ENCODE measurements at regions not wholly inside any gene's neighbourhood (a gene's known extent, or its start where the extent isn't known, plus 50 kb on each side); places are given as distances from the start of the nearest gene placed in this dataset.
"Not testable (repeated sequence)": the region's sequence is repeated elsewhere in the genome, so short reads cannot be mapped to it uniquely, and the experiment has no call there.

DNA sequence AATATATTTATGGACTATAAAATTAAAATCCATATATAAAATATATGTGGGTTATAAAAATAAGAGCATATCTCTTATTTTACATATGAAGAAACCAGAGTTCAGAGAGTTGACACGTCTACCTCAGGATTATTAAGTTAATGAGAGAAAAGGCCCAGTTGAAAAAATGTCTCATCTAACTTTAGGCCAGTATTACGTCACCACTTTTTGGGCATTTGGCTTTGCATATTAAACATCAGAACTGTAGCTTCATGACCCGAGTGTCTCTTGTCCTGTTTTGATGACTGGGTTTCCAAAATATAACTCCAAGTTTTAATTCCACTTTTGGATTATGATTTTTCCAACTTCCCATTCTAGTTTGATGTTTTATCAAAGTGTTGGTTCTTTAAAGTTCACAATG is 1026.1 kb downstream of the SLC6A15 start:
- DNase-seq: no peak

DNA sequence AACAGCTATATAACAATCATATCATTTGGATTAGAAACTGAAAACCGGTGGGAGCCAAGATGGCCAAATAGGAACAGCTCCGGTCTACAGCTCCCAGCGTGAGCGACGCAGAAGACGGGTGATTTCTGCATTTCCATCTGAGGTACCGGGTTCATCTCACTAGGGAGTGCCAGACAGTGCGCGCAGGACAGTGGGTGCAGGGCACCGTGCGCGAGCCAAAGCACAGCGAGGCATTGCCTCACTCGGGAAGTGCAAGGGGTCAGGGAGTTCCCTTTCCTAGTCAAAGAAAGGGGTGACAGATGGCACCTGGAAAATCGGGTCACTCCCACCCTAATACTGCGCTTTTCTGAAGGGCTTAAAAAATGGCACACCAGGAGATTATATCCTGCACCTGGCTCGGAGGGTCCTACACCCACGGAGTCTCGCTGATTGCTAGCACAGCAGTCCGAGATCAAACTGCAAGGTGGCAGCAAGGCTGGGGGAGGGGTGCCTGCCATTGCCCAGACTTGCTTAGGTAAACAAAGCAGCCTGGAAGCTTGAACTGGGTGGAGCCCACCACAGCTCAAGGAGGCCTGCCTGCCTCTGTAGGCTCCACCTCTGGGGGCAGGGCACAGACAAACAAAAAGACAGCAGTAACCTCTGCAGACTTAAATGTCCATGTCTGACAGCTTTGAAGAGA is 1041.5 kb downstream of the SLC6A15 start:
- not testable (repeated sequence) for DNase-seq

DNA sequence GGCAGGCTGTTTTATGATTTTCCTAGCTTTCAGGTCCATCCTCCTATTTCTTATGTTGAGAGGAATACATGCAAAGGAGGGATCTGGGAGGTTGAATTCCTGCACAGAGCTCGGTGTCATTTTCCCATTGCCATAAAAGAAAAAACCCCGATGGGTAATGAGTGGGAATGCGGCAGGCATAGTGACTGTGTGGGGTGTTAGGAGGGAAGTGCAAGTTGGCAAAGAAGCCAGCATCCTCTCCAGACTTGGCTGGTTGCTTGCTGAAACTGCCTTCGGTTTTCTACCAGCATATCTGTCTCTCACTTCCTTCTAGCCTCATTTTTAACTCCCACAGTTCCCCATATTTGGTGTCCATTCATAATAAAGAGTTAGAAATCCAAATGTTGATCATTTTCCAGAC is 1046.1 kb downstream of the SLC6A15 start:
- no peak for DNase-seq

DNA sequence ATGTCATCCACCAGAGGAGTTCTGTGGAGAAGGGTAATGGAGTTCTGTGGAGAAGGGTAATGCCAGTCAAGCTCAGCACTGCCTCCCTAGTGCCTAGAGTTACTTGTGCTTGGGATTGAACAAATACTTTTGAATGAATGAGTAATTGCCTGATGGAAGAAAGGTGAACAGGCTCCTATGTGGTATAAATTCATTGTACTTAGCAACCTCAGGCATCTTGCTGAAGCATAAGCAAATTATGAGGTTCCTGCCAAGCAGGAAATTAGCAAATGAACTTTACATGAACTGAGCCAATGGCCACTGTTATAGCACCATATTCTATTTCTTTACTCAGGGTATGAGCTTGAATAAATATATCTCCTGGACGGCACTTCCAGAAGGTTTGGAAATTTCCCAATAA is 1047.2 kb downstream of the SLC6A15 start:
- DNase-seq: no peak

DNA sequence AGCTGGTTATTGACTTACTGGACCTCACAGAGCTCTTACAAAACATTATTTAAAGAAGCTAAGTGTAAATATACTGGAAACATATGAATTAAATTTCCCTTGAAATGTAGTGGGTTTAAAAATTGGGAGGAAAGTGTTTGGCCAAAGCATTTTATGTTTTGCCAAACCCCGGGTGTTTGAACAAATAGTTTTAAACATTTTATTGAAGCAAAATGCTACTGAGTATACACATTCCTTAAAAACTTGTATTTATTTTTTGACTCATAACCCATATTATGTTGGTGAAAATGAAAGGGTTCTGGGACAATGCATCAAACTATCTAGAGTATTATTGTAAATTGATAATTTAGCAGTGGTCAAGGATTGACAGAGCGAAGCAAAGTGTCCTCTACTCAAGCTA is 1048.5 kb downstream of the SLC6A15 start:
- DNase-seq: no peak

DNA sequence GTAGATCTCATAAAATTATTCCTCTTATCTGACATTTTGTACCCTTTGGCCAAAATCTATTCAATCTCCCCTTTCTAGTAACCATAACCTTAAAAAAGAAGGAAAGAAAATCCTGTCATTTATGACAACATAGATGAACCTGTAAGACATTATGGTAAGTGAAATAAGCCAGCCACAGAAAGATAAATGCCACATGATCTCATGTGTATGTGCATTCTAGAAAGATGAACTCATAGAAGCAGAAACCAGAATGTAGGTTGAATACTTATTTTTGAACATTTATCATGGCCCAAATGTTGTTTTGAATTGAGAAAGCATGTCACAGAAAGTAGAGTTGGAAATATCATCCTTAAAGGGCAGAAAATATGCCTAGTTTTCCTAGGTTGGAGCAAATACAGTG is 1053.6 kb downstream of the SLC6A15 start:
- no peak for DNase-seq

DNA sequence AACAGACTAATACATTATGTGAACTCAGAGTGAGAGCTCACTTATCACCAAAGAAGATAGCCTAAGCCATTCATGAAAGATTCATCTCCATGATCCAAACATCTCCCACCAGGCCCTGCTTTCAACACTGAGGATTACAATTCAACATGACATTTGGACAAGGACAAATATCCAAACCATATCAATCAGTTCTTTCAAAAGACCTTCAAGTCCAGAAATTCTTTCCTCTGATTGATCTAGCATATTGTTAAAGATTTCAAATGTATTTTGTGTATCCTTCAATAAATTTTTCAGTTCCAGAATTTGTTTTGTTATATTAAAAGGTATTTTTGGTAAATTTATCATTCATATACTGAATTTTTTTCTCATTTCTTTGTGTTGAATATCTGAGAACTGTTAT is 1055.8 kb downstream of the SLC6A15 start:
- DNase-seq: no peak

DNA sequence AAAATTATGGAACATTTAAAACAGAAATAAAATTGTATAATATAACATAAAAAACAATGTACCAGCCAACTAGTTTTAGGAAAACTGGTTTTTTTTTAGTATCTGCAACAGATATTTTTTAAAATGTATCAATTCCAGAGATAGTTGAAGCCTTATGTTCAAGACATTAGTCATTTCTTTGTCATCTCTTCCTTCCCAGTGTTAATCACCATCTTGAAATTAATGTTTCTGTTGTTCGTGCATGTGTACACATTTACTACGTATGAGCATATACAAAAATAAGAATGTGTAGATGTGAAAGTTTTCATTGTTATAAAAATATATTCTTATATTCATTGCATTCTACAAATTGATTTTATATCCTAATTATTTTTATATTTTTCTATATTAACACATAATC is 1062.1 kb downstream of the SLC6A15 start:
- DNase-seq: no peak

DNA sequence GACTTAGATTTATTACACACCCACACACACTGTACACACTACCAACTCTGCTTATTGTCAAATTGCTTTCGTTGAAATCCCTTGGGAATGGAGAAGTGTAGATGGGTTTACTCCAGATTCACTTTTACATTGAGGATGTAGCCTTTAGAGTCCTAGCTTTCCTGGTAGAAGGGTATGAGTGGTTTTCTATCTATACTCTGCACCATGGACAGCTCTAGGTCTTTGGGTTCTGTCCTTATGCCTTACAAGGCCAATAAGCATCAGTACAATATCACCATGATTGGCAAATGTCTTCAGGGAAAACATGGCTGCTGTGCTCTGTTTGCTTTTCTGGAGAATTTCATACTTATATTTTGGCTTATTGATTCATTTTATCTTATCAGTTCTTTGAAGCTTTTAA is 1063.9 kb downstream of the SLC6A15 start:
- DNase-seq: no peak

DNA sequence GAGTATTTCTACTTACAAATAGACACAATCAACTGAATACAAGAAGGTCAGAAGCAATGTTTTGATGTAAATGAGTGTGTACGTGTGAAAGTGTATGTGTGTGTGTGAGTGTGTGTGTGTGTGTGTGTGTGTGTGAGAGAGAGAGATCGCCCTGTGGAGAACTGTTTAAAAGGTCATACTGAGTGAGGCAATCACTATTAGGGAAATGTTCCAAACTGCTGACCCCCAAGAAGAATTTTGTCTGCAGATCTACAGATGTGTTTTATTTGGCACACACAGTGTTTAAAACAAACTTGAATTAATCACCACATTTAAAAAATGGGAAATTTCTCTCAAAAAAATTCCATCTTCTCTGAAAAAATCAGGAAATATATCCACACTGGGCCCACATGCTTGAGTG is 1069.1 kb downstream of the SLC6A15 start:
- DNase-seq: no peak

DNA sequence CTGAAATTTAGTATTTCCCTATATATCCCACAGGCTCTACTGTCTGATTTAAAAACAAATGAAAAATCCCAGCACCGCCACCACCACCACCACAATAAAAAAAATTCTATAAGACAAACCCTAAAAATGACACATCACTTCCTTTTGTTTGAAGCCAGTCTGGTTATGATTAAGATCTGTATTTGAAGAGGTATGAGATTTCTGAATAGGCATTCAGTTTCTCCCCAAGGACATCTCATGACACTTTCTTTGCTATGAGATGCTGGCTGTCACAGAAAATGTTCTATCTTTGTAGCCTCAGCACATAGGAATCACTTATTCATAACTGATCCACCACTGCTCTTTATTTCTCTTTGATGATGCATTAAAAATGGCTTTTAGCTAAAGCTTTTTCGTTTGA is 1071.0 kb downstream of the SLC6A15 start:
- no peak for DNase-seq

DNA sequence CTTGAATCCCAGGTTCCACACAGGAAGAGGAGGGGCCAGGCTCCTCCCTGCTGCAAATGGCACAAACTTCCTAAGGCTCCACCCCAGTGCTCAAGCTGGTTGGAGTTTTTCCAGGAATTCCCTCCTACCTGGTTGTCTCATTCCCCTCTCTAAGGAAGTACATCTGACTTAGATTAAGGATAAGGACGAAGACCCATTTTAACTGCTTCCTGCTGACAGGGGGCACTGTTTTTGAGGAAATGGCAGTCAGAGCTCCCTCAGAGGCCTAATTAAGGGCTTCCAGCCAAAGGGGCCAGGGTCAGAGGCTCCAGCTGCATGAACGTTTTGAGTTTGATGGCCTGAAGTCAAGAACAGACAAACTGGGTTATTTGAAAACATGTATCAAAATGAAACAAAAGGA is 1084.7 kb downstream of the SLC6A15 start:
- no peak for DNase-seq

DNA sequence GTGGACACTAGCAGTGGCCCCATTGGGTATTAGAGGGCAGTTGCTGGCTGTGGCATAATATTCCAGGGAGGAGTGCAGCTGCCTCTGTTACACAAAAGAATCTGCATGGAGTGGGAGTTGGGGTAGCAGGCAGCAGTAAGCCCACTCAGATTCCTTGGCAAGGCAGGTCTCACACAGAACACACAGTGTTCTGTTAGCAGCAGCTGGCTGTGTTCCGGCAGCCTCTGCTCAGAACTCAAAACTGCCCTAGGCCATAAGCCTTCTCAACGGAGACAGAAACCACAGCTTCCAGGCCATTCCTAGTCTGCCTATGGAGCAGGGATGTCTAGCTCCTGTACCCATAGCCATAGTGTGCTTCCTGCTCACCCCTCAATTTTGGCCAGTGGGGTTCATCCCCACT is 1085.4 kb downstream of the SLC6A15 start:
- no peak for DNase-seq

DNA sequence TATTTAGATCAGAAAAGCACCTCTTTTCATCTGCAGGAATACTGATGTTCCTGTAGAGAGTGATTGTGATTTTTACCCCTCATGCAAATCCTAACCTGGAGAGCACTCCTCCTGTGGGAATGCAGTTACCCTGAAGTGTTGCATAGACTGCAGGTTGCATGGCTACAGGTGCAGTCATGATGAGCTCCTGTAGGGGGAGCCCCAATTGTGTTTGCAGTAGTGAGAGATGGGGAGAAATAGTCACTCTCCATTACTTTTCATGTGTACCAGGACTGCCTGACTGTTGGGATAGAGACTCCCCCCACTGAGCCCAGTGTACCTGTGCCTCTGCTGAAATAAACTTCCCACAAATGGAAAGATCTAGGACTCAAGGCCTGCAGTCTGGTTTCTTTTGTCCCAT is 1086.5 kb downstream of the SLC6A15 start:
- peak; percentile 27 to 37 (median 32) for DNase-seq

DNA sequence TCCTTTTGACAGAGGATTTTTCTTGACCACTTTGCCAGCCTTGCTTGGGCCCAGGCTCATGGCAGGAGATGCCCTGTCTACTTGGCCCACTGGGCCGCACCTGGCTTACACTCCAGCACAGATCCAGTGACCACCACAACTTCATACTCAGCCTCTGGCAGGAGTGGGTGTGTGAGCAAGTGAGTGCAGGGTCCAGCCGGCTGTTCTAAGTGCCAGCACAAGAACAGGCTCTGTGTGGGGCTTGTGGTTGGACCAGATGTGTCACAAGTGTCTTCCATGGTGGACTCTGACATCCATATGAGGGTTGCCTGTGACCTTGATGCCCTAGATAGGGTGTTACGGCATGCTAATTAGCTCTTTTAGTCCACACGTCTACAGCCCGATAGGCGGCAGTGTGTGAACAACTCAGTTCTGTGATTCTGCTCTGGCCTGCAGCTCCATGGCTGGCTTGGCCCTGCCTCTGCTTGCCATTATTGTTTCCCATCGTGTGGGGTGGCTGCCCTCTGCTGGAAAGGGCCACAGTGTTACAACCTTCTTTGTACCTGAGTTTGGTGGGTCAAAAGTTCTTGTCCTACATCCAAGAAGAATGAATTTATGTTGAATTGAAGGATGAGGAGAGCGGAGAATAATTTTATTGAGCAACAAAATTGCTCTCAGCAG is 1089.1 kb downstream of the SLC6A15 start:
- peak; percentile 9 to 40 (median 19) for DNase-seq

DNA sequence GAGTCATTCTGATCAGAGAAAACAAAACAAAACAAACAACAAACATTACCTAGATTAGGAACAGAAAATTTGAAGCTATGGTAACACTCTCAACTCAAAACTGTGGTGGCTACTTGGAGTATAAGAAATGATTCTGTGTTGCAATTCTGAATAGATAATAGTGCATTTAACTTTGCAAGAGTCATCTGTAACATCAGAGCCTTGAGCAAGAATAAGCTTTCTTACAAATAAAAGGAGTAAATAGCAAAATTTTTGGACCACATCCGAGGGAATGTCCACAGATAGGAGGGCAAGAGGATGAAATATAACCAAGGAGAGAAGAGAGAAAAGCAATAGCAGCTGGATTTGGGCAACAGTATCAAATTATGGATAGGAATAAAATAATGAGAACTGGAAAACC is 1090.6 kb downstream of the SLC6A15 start:
- no peak for DNase-seq

DNA sequence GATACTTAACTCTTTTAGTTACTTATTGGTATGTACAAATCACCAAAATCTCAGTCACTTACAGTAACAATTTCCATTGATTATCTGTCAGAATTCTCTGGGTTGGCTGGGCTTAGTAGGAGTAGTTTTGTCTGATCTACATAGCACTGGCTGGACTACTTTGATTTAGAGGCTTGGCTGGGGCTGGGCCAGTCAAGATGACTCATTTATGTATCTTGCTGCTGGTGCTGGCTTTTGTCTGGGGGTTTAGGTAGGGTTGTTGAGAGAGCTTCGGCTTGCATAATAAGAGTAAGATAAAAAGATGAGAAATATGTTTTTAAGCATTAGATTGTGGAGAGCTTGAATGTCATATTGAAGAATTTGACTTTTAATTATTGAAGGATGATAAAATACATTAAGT is 1093.7 kb downstream of the SLC6A15 start:
- no peak for DNase-seq

DNA sequence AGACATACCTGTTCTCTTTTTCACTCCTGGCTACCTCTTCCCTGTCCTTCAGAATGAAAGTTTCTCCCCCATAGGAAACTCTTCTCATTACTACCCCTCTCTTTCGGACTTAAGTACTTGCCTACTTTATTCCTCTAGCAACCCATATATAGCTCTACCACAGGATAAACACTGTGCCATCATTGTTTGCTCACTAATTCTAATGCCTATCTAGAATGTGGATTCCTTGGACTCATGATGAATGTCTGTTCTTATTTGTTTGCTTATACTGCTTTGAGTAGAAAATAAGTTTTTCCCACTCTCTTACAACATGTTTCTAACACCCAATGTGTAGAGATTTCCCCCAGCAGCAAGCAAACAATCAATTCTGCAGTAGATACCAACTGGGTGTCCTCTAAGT is 1094.9 kb downstream of the SLC6A15 start:
- no peak for DNase-seq

DNA sequence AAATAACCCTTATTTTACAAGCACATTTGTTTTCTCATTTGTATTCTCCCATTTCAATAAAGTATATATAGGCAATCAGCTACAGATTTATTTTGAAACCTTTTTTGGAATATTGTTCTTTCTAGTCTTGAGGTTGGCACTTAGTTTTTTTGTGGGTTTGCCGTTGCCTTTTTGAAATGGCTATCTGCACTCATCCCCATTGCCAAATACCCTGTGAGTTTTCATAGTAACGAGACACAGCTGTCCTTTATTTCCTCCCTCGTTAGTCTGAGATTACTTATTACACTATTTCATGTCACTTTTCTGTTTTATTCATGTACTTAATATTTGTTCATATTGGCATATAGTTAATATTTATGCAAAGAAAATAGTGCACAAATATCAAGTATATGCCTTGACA is 1104.0 kb downstream of the SLC6A15 start:
- DNase-seq: no peak

DNA sequence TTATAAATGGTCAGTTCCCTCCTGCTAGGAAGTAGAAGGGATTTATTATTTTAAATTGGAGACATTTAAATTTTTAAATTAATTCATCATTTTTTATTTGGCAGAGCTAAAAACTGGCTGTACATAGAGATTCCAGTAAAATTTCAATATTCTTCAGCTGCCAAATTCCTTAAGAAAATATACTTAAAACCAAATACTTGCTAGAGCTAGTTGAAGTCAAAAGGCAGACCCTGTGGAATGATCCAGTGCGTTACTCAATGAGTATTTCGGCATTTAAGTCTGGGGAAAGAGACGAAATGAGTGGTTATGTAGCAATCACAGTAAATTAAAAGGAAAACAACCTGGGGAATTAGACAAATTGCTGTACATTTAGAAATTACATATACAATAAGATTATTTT is 1104.7 kb downstream of the SLC6A15 start:
- DNase-seq: no peak

DNA sequence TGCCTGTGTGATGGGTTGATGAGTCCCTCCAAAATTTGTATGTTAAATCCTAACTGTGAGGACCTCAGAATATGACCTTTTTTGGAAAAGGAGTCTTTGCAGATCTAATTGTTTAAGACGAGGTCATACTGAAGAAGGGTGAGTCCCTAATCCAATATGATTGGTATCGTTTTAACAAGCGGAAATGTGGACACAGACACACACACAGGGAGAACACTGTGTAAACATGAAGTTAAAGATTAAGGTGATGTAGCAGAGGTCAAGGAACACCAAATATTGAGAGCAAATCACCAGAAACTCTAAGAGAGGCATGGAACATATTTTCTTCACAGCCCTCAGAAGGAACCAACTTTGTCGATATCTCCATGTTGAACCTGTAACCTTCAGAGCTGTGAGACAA is 1106.7 kb downstream of the SLC6A15 start:
- no peak for DNase-seq

DNA sequence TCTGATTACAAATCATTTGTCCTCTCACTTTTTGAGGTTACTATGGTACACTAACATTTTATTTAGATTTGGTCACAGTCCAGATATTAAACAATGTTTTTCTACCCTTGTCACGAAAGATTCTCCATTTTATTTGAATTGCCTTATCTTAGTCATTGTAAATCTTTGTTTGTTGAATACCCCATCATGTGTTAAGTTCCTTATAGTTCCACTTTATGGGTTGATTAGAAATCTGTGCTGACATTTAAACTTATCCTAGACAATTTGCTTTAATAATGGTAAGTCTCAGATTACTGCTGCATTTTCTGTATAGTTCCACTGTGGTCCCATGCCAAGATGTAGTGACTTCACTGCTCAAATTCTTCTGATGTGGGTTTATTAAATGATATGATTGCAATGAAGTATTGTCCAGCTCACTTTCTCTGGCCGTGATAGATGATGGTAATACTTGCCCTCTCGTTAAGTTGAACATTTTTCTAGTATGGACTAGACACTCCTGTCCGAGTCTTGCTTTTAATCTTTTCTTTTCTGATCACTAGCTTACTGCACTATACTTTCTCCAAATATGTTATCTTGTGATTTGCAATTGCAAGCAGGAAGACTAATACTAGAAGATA is 1107.3 kb downstream of the SLC6A15 start:
- no peak for DNase-seq

DNA sequence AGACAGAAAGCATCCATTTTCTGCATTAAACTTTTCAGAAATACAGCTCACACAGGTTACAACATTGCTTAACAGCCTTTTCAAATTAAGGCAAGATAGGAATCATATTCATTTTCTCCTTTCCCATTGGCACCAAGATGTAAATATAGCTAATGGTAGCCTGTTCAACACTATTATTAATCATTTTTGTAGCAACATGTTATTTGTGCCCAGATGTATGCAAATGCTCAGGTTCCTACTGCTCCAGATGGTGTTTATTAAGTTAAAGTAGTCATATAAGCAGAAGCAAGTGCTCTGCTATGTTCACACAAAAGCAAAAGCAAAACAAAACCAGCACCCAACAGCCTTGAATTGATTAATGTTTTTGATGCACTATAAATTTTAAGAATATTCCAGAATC is 1110.6 kb downstream of the SLC6A15 start:
- no peak for DNase-seq

DNA sequence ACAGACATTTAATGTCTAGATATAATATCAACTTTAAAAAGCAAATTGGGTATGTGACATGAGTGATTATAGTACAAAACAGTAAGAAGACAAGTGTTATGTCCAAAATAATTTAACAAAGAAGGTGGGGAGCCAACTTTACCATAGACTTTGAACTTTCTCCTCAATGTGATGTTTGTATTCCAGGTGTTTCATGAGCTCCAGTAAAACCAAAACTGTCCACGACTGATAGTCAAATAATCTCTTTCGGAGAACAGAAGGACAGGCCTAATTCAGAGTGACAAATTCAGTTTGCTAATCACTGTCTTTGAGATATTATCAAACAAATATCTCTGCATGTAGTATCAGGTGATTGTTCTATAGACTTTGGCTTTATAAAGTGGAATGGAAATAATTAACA is 1112.6 kb downstream of the SLC6A15 start:
- no peak for DNase-seq

DNA sequence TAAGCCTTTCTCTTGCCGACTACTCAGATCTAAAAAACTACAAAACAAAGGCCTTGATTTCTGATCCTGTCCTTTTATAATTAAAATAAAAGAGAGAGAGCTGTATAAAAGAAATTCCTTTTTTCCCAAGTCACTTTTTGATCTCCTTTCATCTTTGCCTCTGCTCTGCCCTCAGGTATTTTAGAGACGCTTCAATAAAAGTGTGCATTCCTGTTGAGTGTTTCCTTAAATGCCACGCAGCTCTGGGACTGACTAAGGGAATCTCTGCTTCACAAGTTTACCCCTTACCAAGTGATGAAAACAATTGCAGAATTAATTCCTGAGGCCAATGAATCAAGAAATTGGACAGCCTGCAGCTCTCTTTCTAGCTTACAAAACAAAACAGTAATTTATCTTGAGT is 1109.8 kb downstream of the TMTC2 start:
- DNase-seq: no peak
